HEK293 (cell line): ENCODE measurements at regions not wholly inside any gene's neighbourhood (a gene's known extent, or its start where the extent isn't known, plus 50 kb on each side); places are given as distances from the start of the nearest gene placed in this dataset.

Experiments used
- CTCF ChIA-PET: fragments of 350-600 bp; formaldehyde crosslinking; extraction: SDS; loops from one replicate; lab custom pipeline; 2021; ENCODE audit warnings: antibody characterized with exemption; lab: Yijun Ruan, JAX
- POLR2A ChIA-PET: fragments of 300-600 bp; formaldehyde crosslinking; extraction: SDS; loops from one replicate; lab custom pipeline; 2020; ENCODE audit warnings: antibody characterized with exemption, inconsistent platforms; lab: Yijun Ruan, JAX
- H3K27ac ChIP-seq: fragments of 200-500 bp; sonication (Bioruptor generic); 2 replicates; pipeline ENCODE4 v1.5.1; 2014; ENCODE audit warnings: low read depth, low read length, control low read depth, inconsistent platforms; ENCODE audit errors: extremely low read depth
- H3K36me3 ChIP-seq, 2 experiments: fragments of 200-500 bp in 1 of 2; sonication (Bioruptor generic) in 1 of 2; 1 replicate in 1 of 2; 2 replicates in 1 of 2; pipeline ENCODE4 v1.5.1; 2014 to 2017; ENCODE audit warnings: inconsistent platforms in 2 of 2, low read length in 2 of 2; ENCODE audit not compliant: control insufficient read depth in 2 of 2, insufficient read depth in 1 of 2
- H3K4me1 ChIP-seq: fragments of 200-500 bp; sonication (Bioruptor generic); 2 replicates; pipeline ENCODE4 v1.5.1; 2014; ENCODE audit warnings: mild to moderate bottlenecking, low read length, inconsistent platforms; ENCODE audit not compliant: control insufficient read depth, insufficient read depth
- H3K4me3 ChIP-seq: 2 replicates; pipeline ENCODE4 v1.5.1; 2011; ENCODE audit warnings: low read depth, mild to moderate bottlenecking, control low read depth, low read length, moderate library complexity
- H3K9me3 ChIP-seq: fragments of 200-500 bp; sonication (Bioruptor generic); 2 replicates; pipeline ENCODE4 v1.5.1; 2014; ENCODE audit warnings: low read depth, low read length, inconsistent platforms; ENCODE audit not compliant: control insufficient read depth, insufficient read depth
- HOXA7 ChIP-seq: sonication (generic); formaldehyde crosslinking; IDR thresholded peaks from 2 replicates; pipeline ENCODE4 v1.8.1; 2022; ENCODE audit warnings: missing genetic modification reagents, borderline replicate concordance
- KLF9 ChIP-seq: fragments of 450-650 bp; formaldehyde crosslinking; IDR thresholded peaks from 2 replicates; pipeline ENCODE4 v1.5.1; 2016; ENCODE audit warnings: missing biosample characterization, missing genetic modification characterization, low read depth
- PRDM1 ChIP-seq: fragments of 450-650 bp; formaldehyde crosslinking; IDR thresholded peaks from 2 replicates; pipeline ENCODE4; 2016; ENCODE audit warnings: missing biosample characterization, missing genetic modification characterization
- ZBTB44 ChIP-seq: fragments of 450-650 bp; IDR thresholded peaks from 2 replicates; pipeline ENCODE4 v1.5.1; 2018; ENCODE audit warnings: missing biosample characterization, mild to moderate bottlenecking, missing genetic modification characterization
- ZBTB48 ChIP-seq: fragments of 450-650 bp; formaldehyde crosslinking; IDR thresholded peaks from 2 replicates; pipeline ENCODE4 v1.5.1; 2016; ENCODE audit warnings: missing biosample characterization, missing genetic modification characterization
- ZNF157 ChIP-seq: fragments of 450-650 bp; formaldehyde crosslinking; IDR thresholded peaks from 2 replicates; pipeline ENCODE4 v1.5.1; 2016; ENCODE audit warnings: missing biosample characterization, missing genetic modification characterization
- ZNF362 ChIP-seq: fragments of 450-650 bp; formaldehyde crosslinking; IDR thresholded peaks from 2 replicates; pipeline ENCODE4 v1.5.1; 2016; ENCODE audit warnings: missing biosample characterization, missing genetic modification characterization
- ZNF398 ChIP-seq: fragments of 450-650 bp; formaldehyde crosslinking; IDR thresholded peaks from 2 replicates; pipeline ENCODE4 v1.5.1; 2017; ENCODE audit warnings: missing biosample characterization, missing genetic modification characterization
- ZNF404 ChIP-seq: fragments of 450-650 bp; formaldehyde crosslinking; IDR thresholded peaks from 2 replicates; pipeline ENCODE4 v1.5.1; 2017; ENCODE audit warnings: missing biosample characterization, missing genetic modification characterization
- ZNF433 ChIP-seq: fragments of 450-650 bp; formaldehyde crosslinking; IDR thresholded peaks from 2 replicates; pipeline ENCODE4 v1.5.1; 2016; ENCODE audit warnings: missing biosample characterization, missing genetic modification characterization, low read depth
- ZNF596 ChIP-seq: fragments of 450-650 bp; IDR thresholded peaks from 2 replicates; pipeline ENCODE4 v1.5.0; 2018; ENCODE audit warnings: missing biosample characterization, mild to moderate bottlenecking, missing genetic modification characterization, moderate library complexity
- ZNF624 ChIP-seq: fragments of 450-650 bp; formaldehyde crosslinking; IDR thresholded peaks from 2 replicates; pipeline ENCODE4 v1.5.1; 2017; ENCODE audit warnings: missing biosample characterization, missing genetic modification characterization
- ZNF645 ChIP-seq: fragments of 450-650 bp; formaldehyde crosslinking; IDR thresholded peaks from 2 replicates; pipeline ENCODE4; 2016; ENCODE audit warnings: missing biosample characterization, missing genetic modification characterization
- ZNF777 ChIP-seq: fragments of 450-650 bp; formaldehyde crosslinking; IDR thresholded peaks from 2 replicates; pipeline ENCODE4 v1.5.1; 2017; ENCODE audit warnings: missing biosample characterization, missing genetic modification characterization, borderline replicate concordance

GRCh38 chr1:93740601-93741031 is 59.0 kb upstream of the BCAR3 start:
- CTCF ChIA-PET, result no interaction called here

GRCh38 chr1:93740157-93740556 is 58.5 kb upstream of the BCAR3 start:
- Histone ChIP-seq H3K27ac (no peak overlapping the region), H3K4me1 (no peaks in the 10 kb centered on the region)

More at GRCh38 chr1:93740601-93741031, 59.0 kb upstream of the BCAR3 start:
- POLR2A ChIA-PET, result no interaction called here
- no peaks in the 10 kb centered on the region for H3K9me3 ChIP-seq
- no peaks in the 10 kb centered on the region for H3K4me1 ChIP-seq
- TF ChIP-seq PRDM1 (tag by site-specific recombination) (no peak), ZNF157 (tag by site-specific recombination) (no peak), ZNF624 (tag by site-specific recombination) (no peak), ZNF398 (tag by site-specific recombination) (no peak), ZNF433 (no peak), HOXA7 (CRISPR knock-in tag) (no peak), ZBTB48 (tag by site-specific recombination) (no peak), ZNF645 (tag by site-specific recombination) (no peak), ZBTB44 (tag by site-specific recombination) (no peak), KLF9 (no peak), ZNF596 (tag by site-specific recombination) (no peak)
- TF ChIP-seq, all 188 proteins: peak for 0
- no peak overlapping the region for H3K4me3 ChIP-seq
- no peaks in the 10 kb centered on the region for H3K36me3 ChIP-seq
- no peak overlapping the region for H3K27ac ChIP-seq

GRCh38 chr1:93739472-93739871 is 57.8 kb upstream of the BCAR3 start:
- POLR2A ChIA-PET, result no interaction called here
- no peak overlapping the region for H3K27ac ChIP-seq
- CTCF ChIA-PET, result interaction anchor here (1.2 kb wide), 1 partner anchor 12 kb away, joined by 3 read pairs; no protein-coding TSS in a partner anchor

More at GRCh38 chr1:93740157-93740556, 58.5 kb upstream of the BCAR3 start:
- Histone ChIP-seq H3K4me3 (no peak overlapping the region), H3K36me3 (no peaks in the 10 kb centered on the region), H3K9me3 (no peaks in the 10 kb centered on the region)
- POLR2A ChIA-PET, result no interaction called here
- TF ChIP-seq ZNF777, result no peak
- TF ChIP-seq ZNF404 (tag by site-specific recombination), result no peak
- CTCF ChIA-PET, result interaction anchor here (1.2 kb wide), 1 partner anchor 13 kb away, joined by 3 read pairs; no protein-coding TSS in a partner anchor

More at GRCh38 chr1:93739472-93739871, 57.8 kb upstream of the BCAR3 start:
- Histone ChIP-seq H3K36me3 (no peaks in the 10 kb centered on the region), H3K4me1 (no peaks in the 10 kb centered on the region), H3K4me3 (no peak overlapping the region), H3K9me3 (no peaks in the 10 kb centered on the region)
- no peak for TF ChIP-seq ZNF362 (tag by site-specific recombination)
